Neural cell (in vitro differentiated cells): ENCODE measurements at regions not wholly inside any gene's neighbourhood (a gene's known extent, or its start where the extent isn't known, plus 50 kb on each side); places are given as distances from the start of the nearest gene placed in this dataset.

Experiments
- H2AFZ ChIP-seq: fragments of 200-600, 300-800 bp; sonication (generic), shearing (Covaris generic); 2 replicates; pipeline ENCODE4 v1.6.0; 2014; ENCODE audit warnings: low read depth, mild to moderate bottlenecking, antibody characterized with exemption, low read length, moderate library complexity
- H3F3A ChIP-seq: fragments of 200-600 bp; shearing (Covaris generic); 2 replicates; pipeline ENCODE4 v1.6.1; 2016; ENCODE audit warnings: mild to moderate bottlenecking, moderate library complexity, mixed read lengths, antibody characterized with exemption, low read length; ENCODE audit not compliant: insufficient read depth, poor library complexity, severe bottlenecking
- H3K27ac ChIP-seq: fragments of 200-600, 300-800 bp; sonication (generic), shearing (Covaris generic); 2 replicates; pipeline ENCODE4 v1.5.1; 2014; ENCODE audit warnings: mild to moderate bottlenecking, low read length, moderate library complexity
- H3K27me3 ChIP-seq: fragments of 300-800, 200-600 bp; sonication (generic), shearing (Covaris generic); 2 replicates; pipeline ENCODE4 v1.6.0; 2014; ENCODE audit warnings: mild to moderate bottlenecking, low read depth, low read length, moderate library complexity; ENCODE audit not compliant: insufficient read depth
- H3K36me3 ChIP-seq: fragments of 300-800, 200-600 bp; sonication (generic), shearing (Covaris generic); 2 replicates; pipeline ENCODE4 v1.5.1; 2014; ENCODE audit warnings: mild to moderate bottlenecking, antibody characterized with exemption, low read length, moderate library complexity; ENCODE audit not compliant: insufficient read depth
- H3K4me2 ChIP-seq: fragments of 300-800, 200-600 bp; sonication (generic), shearing (Covaris generic); 2 replicates; pipeline ENCODE4 v1.6.0; 2014; ENCODE audit warnings: mild to moderate bottlenecking, low read length
- H3K4me3 ChIP-seq: fragments of 300-800, 200-600 bp; sonication (generic), shearing (Covaris generic); 2 replicates; pipeline ENCODE4 v1.5.1; 2014; ENCODE audit warnings: mild to moderate bottlenecking, low read length, moderate library complexity
- H3K79me2 ChIP-seq: fragments of 200-600 bp; shearing (Covaris generic); replicated peaks from 2 replicates; pipeline ENCODE4 v1.6.0; 2014; ENCODE audit warnings: mild to moderate bottlenecking, low read length, moderate library complexity; ENCODE audit not compliant: insufficient read depth
- H3K9ac ChIP-seq: fragments of 300-800, 200-600 bp; sonication (generic), shearing (Covaris generic); 2 replicates; pipeline ENCODE4 v1.6.1; 2016; ENCODE audit warnings: mild to moderate bottlenecking, low read length, mixed read lengths
- H3K9me2 ChIP-seq: fragments of 200-600 bp; shearing (Covaris generic); 2 replicates; pipeline ENCODE4 v1.6.1; 2016; ENCODE audit warnings: mild to moderate bottlenecking, low read length, mixed read lengths; ENCODE audit not compliant: insufficient read depth
- H3K9me3 ChIP-seq: fragments of 200-600, 300-800 bp; sonication (generic), shearing (Covaris generic); 2 replicates; pipeline ENCODE4 v1.6.1; 2016; ENCODE audit warnings: mild to moderate bottlenecking, mixed run types, low read length, moderate library complexity, mixed read lengths
- H4K20me1 ChIP-seq: fragments of 200-600 bp; shearing (Covaris generic); 2 replicates; pipeline ENCODE4 v1.6.1; 2016; ENCODE audit warnings: mild to moderate bottlenecking, mixed run types; ENCODE audit not compliant: insufficient read depth
- CTCF ChIP-seq: fragments of 450-650 bp; IDR thresholded peaks from 2 replicates; pipeline ENCODE4 v1.5.1; 2014; ENCODE audit warnings: antibody characterized with exemption, mild to moderate bottlenecking, moderate library complexity; ENCODE audit not compliant: poor library complexity, severe bottlenecking
- EP300 ChIP-seq: fragments of 450-650 bp; conservative IDR thresholded peaks from 2 replicates; pipeline ENCODE4 v1.6.1; 2014; ENCODE audit warnings: antibody characterized with exemption, mild to moderate bottlenecking, moderate library complexity; ENCODE audit not compliant: poor library complexity, severe bottlenecking
- EZH2 ChIP-seq: fragments of 200-600, 300-800 bp; shearing (Covaris generic), sonication (generic); IDR thresholded peaks from 2 replicates; pipeline ENCODE4 v1.6.1; 2014; ENCODE audit warnings: antibody characterized with exemption, low read length, borderline replicate concordance, mild to moderate bottlenecking; ENCODE audit not compliant: insufficient read depth, poor library complexity, severe bottlenecking
- MXI1 ChIP-seq: fragments of 450-650 bp; conservative IDR thresholded peaks from 2 replicates; pipeline ENCODE4 v1.6.1; 2014; ENCODE audit warnings: antibody characterized with exemption, mild to moderate bottlenecking; ENCODE audit not compliant: poor library complexity, severe bottlenecking
- POLR2AphosphoS5 ChIP-seq: IDR thresholded peaks from 2 replicates; pipeline ENCODE4 v1.6.1; 2012
- RAD21 ChIP-seq: fragments of 450-650 bp; conservative IDR thresholded peaks from 2 replicates; pipeline ENCODE4 v1.6.1; 2014; ENCODE audit warnings: antibody characterized with exemption, mild to moderate bottlenecking, moderate library complexity
- REST ChIP-seq: IDR thresholded peaks from 2 replicates; pipeline ENCODE4 v1.6.1; 2012; ENCODE audit warnings: borderline replicate concordance
- SMC3 ChIP-seq: fragments of 450-650 bp; conservative IDR thresholded peaks from 2 replicates; pipeline ENCODE4 v1.6.1; 2014; ENCODE audit warnings: antibody characterized with exemption, mild to moderate bottlenecking, moderate library complexity; ENCODE audit not compliant: poor library complexity
- TAF1 ChIP-seq: IDR thresholded peaks from 2 replicates; pipeline ENCODE4 v1.6.1; 2012; ENCODE audit warnings: low read depth

- no peaks in the 10 kb centered on the region for H3K27me3 ChIP-seq
These were observed 128.8 kb upstream of the SESN3 start for GRCh38 chr11:95359756-95360155.

GRCh38 chr11:95359341-95359663 lies 128.3 kb upstream of the SESN3 start:
- Histone ChIP-seq H4K20me1 (no peaks in the 10 kb centered on the region), H3K79me2 (no peaks in the 10 kb centered on the region), H3F3A (no peaks in the 10 kb centered on the region), H3K9me3 (no peaks in the 10 kb centered on the region), H3K27ac (no peak overlapping the region), H3K27me3 (no peaks in the 10 kb centered on the region), H3K36me3 (no peaks in the 10 kb centered on the region), H3K9me2 (no peaks in the 10 kb centered on the region), H3K9ac (no peak overlapping the region), H2AFZ (no peak overlapping the region), H3K4me3 (no peak overlapping the region), H3K4me2 (no peak overlapping the region)
- TF ChIP-seq CTCF (no peak), EZH2 (no peak), POLR2AphosphoS5 (no peak), TAF1 (no peak), REST (no peak), RAD21 (no peak), SMC3 (no peak)

More at GRCh38 chr11:95359756-95360155, 128.8 kb upstream of the SESN3 start:
- Histone ChIP-seq H3K9me3 (no peaks in the 10 kb centered on the region), H3K79me2 (no peaks in the 10 kb centered on the region), H3F3A (no peaks in the 10 kb centered on the region), H3K27ac (no peak overlapping the region), H3K9ac (no peak overlapping the region), H4K20me1 (no peaks in the 10 kb centered on the region), H3K36me3 (no peaks in the 10 kb centered on the region), H3K9me2 (no peaks in the 10 kb centered on the region), H3K4me2 (no peak overlapping the region), H3K4me3 (no peak overlapping the region), H2AFZ (no peak overlapping the region)
- TF ChIP-seq CTCF, result no peak
- TF ChIP-seq SMC3, result no peak
- no peak for TF ChIP-seq EZH2
- TF ChIP-seq POLR2AphosphoS5, result no peak
- TF ChIP-seq TAF1, result no peak
- no peak for TF ChIP-seq RAD21
- no peak for TF ChIP-seq REST
- TF ChIP-seq EP300, result no peak
- TF ChIP-seq MXI1, result no peak
